Upper lobe of right lung (tissue), 1 donor: ENCODE measurements at regions not wholly inside any gene's neighbourhood (a gene's known extent, or its start where the extent isn't known, plus 50 kb on each side); places are given as distances from the start of the nearest gene placed in this dataset.

Experiments used
- ATAC-seq: fragments of 200-7000 bp; cut with Tn5 transposase; one replicate; pipeline ENCODE4 v1.9.1; 2020; ENCODE audit warnings: mild to moderate bottlenecking, moderate library complexity
- DNase-seq: peaks from one replicate; pipeline ENCODE4 v3.0.0-alpha.2; 2020
- H3K27ac ChIP-seq: fragments of 200-600 bp; one replicate; pipeline ENCODE4 v1.8.0; 2022
- H3K27me3 ChIP-seq: fragments of 200-600 bp; one replicate; pipeline ENCODE4 v1.8.0; 2022; ENCODE audit warnings: mild to moderate bottlenecking
- H3K36me3 ChIP-seq: fragments of 200-600 bp; one replicate; pipeline ENCODE4 v1.8.0; 2022
- H3K4me1 ChIP-seq: fragments of 200-600 bp; one replicate; pipeline ENCODE4 v1.8.0; 2022
- H3K4me3 ChIP-seq: fragments of 200-600 bp; one replicate; pipeline ENCODE4 v1.8.0; 2022; ENCODE audit warnings: mild to moderate bottlenecking
- H3K9me3 ChIP-seq: fragments of 200-600 bp; one replicate; pipeline ENCODE4 v1.8.0; 2022
- CTCF ChIP-seq: fragments of 200-600 bp; IDR thresholded peaks from one replicate; pipeline ENCODE4 v1.8.0; 2022; ENCODE audit warnings: antibody characterized with exemption
- intact Hi-C: fragments of 100-400 bp; cut with DNase I; formaldehyde crosslinking; loops from one replicate; pipeline ENCODE4 v1.11.0; 2022
- donor health status: DM: no; HTN: yes; CAD: no; lungs with severe emphysema.

GRCh38 chr12:90339837-90340236, 615.1 kb downstream of the CCER1 start:
- Histone ChIP-seq H3K9me3 (no peaks in the 10 kb centered on the region), H3K27me3 (no peaks in the 10 kb centered on the region), H3K27ac (no peak overlapping the region), H3K36me3 (no peaks in the 10 kb centered on the region), H3K4me1 (no peaks in the 10 kb centered on the region), H3K4me3 (no peak overlapping the region)
- ATAC-seq (no peak), DNase-seq (no peak)
- intact Hi-C loops: no loop called here
- TF ChIP-seq CTCF: no peak

GRCh38 chr12:90338365-90338764, 616.6 kb downstream of the CCER1 start:
- DNase-seq: no peak
- H3K4me3 ChIP-seq: no peak overlapping the region
- no peaks in the 10 kb centered on the region for H3K27me3 ChIP-seq
- intact Hi-C loops: no loop called here
- no peaks in the 10 kb centered on the region for H3K4me1 ChIP-seq
- no peak for ATAC-seq
- no peaks in the 10 kb centered on the region for H3K36me3 ChIP-seq
- no peaks in the 10 kb centered on the region for H3K9me3 ChIP-seq
- no peak overlapping the region for H3K27ac ChIP-seq
- TF ChIP-seq CTCF: no peak

- no peaks in the 10 kb centered on the region for H3K4me1 ChIP-seq
- no peaks in the 10 kb centered on the region for H3K27me3 ChIP-seq
- H3K27ac ChIP-seq: no peak overlapping the region
- no peak overlapping the region for H3K4me3 ChIP-seq
- no peak for ATAC-seq
- no peak for TF ChIP-seq CTCF
- H3K36me3 ChIP-seq: no peaks in the 10 kb centered on the region
- no peak for DNase-seq
- intact Hi-C loops: no loop called here
- no peaks in the 10 kb centered on the region for H3K9me3 ChIP-seq
Observed at GRCh38 chr12:90337018-90337417, 618.0 kb downstream of the CCER1 start.

- Histone ChIP-seq H3K27ac (no peak overlapping the region), H3K9me3 (no peaks in the 10 kb centered on the region), H3K4me3 (no peak overlapping the region), H3K4me1 (no peaks in the 10 kb centered on the region), H3K27me3 (no peaks in the 10 kb centered on the region), H3K36me3 (no peaks in the 10 kb centered on the region)
- intact Hi-C loops: no loop called here
- ATAC-seq (peak; percentile 27), DNase-seq (no peak)
- no peak for TF ChIP-seq CTCF
Observed at GRCh38 chr12:90335566-90335965, 619.4 kb downstream of the CCER1 start.

- no peaks in the 10 kb centered on the region for H3K27me3 ChIP-seq
- intact Hi-C loops: no loop called here
- H3K36me3 ChIP-seq: no peaks in the 10 kb centered on the region
- no peak overlapping the region for H3K27ac ChIP-seq
- ATAC-seq: no peak
- no peak for DNase-seq
- no peaks in the 10 kb centered on the region for H3K9me3 ChIP-seq
- TF ChIP-seq CTCF: no peak
- H3K4me1 ChIP-seq: no peaks in the 10 kb centered on the region
- H3K4me3 ChIP-seq: no peak overlapping the region
Observed at GRCh38 chr12:90333939-90334338, 621.0 kb downstream of the CCER1 start.

GRCh38 chr12:90333424-90333823, 621.6 kb downstream of the CCER1 start:
- Histone ChIP-seq H3K27me3 (no peaks in the 10 kb centered on the region), H3K4me1 (no peaks in the 10 kb centered on the region), H3K27ac (no peak overlapping the region), H3K36me3 (no peaks in the 10 kb centered on the region), H3K4me3 (no peak overlapping the region), H3K9me3 (no peaks in the 10 kb centered on the region)
- intact Hi-C loops: no loop called here
- TF ChIP-seq CTCF: no peak
- no peak for ATAC-seq
- no peak for DNase-seq
